ENCODE measurements at regions not wholly inside any gene's neighbourhood (a gene's known extent, or its start where the extent isn't known, plus 50 kb on each side); places are given as distances from the start of the nearest gene placed in this dataset.
"Not testable (repeated sequence)": the region's sequence is repeated elsewhere in the genome, so short reads cannot be mapped to it uniquely, and the experiment has no call there.

GRCh38 chr5:19229179-19229835 lies 758.7 kb downstream of the CDH18 start:
- H3K4me3 Mint-ChIP-seq: no peak overlapping the region
- TF ChIP-seq CTCF (IDR thresholded peaks at IDR 0.05): no peak

GRCh38 chr5:19233573-19233972 lies 754.4 kb downstream of the CDH18 start:
- Mint-ChIP-seq H3K27ac (no peak overlapping the region), H3K36me3 (ENCODE audit: low read depth) (no peaks in the 10 kb centered on the region), H3K9me3 (peaks cover 48% of the 10 kb centered on the region), H3K4me3 (no peak overlapping the region), H3K27me3 (ENCODE audit: insufficient read depth) (no peaks in the 10 kb centered on the region), H3K4me1 (ENCODE audit: low read depth) (no peaks in the 10 kb centered on the region)
- no peak for TF ChIP-seq CTCF (IDR thresholded peaks at IDR 0.05)
- no peak for DNase-seq

More at GRCh38 chr5:19229179-19229835, 758.7 kb downstream of the CDH18 start:
- H3K9me3 Mint-ChIP-seq: peaks cover 41% of the 10 kb centered on the region
- H3K27ac Mint-ChIP-seq: no peak overlapping the region
- no peaks in the 10 kb centered on the region for H3K27me3 Mint-ChIP-seq (ENCODE audit: insufficient read depth)
- H3K4me1 Mint-ChIP-seq (ENCODE audit: low read depth): no peaks in the 10 kb centered on the region
- H3K36me3 Mint-ChIP-seq (ENCODE audit: low read depth): no peaks in the 10 kb centered on the region
- no peak for DNase-seq

GRCh38 chr5:19235101-19235584 lies 752.9 kb downstream of the CDH18 start:
- Mint-ChIP-seq H3K36me3 (ENCODE audit: low read depth) (no peaks in the 10 kb centered on the region), H3K27ac (no peak overlapping the region), H3K4me3 (no peak overlapping the region), H3K9me3 (peaks cover 44% of the 10 kb centered on the region), H3K27me3 (ENCODE audit: insufficient read depth) (no peaks in the 10 kb centered on the region), H3K4me1 (ENCODE audit: low read depth) (no peaks in the 10 kb centered on the region; the same call in 1 of the 2 replicates)
- no peak for TF ChIP-seq CTCF (IDR thresholded peaks at IDR 0.05)
- DNase-seq: no peak

GRCh38 chr5:19240170-19240569 lies 747.8 kb downstream of the CDH18 start:
- no peaks in the 10 kb centered on the region for H3K36me3 Mint-ChIP-seq (ENCODE audit: low read depth)
- no peak for DNase-seq
- no peaks in the 10 kb centered on the region for H3K27me3 Mint-ChIP-seq (ENCODE audit: insufficient read depth)

GRCh38 chr5:19241690-19242089 lies 746.3 kb downstream of the CDH18 start:
- no peak for TF ChIP-seq CTCF (IDR thresholded peaks at IDR 0.05)
- Mint-ChIP-seq H3K4me1 (ENCODE audit: low read depth) (no peaks in the 10 kb centered on the region; the same call in 1 of the 2 replicates), H3K9me3 (peaks cover 34% of the 10 kb centered on the region), H3K27ac (no peak overlapping the region), H3K27me3 (ENCODE audit: insufficient read depth) (no peaks in the 10 kb centered on the region), H3K4me3 (no peak overlapping the region), H3K36me3 (ENCODE audit: low read depth) (no peaks in the 10 kb centered on the region)
- DNase-seq: no peak

More at GRCh38 chr5:19240170-19240569, 747.8 kb downstream of the CDH18 start:
- Mint-ChIP-seq H3K4me3 (no peak overlapping the region), H3K27ac (no peak overlapping the region), H3K9me3 (peaks cover 33% of the 10 kb centered on the region), H3K4me1 (ENCODE audit: low read depth) (no peaks in the 10 kb centered on the region; the same call in 1 of the 2 replicates)
- TF ChIP-seq CTCF (IDR thresholded peaks at IDR 0.05): no peak

- H3K4me1 Mint-ChIP-seq (ENCODE audit: low read depth); DNase-seq; H3K27ac Mint-ChIP-seq; H3K36me3 Mint-ChIP-seq (ENCODE audit: low read depth); H3K27me3 Mint-ChIP-seq (ENCODE audit: insufficient read depth); H3K4me3 Mint-ChIP-seq: not testable (repeated sequence)
- peaks cover 34% of the 10 kb centered on the region for H3K9me3 Mint-ChIP-seq
Measured at GRCh38 chr5:19246191-19246590, 741.8 kb downstream of the CDH18 start.
